ENCODE measurements at regions not wholly inside any gene's neighbourhood (a gene's known extent, or its start where the extent isn't known, plus 50 kb on each side); places are given as distances from the start of the nearest gene placed in this dataset.

- TF ChIP-seq, protein P1, sequence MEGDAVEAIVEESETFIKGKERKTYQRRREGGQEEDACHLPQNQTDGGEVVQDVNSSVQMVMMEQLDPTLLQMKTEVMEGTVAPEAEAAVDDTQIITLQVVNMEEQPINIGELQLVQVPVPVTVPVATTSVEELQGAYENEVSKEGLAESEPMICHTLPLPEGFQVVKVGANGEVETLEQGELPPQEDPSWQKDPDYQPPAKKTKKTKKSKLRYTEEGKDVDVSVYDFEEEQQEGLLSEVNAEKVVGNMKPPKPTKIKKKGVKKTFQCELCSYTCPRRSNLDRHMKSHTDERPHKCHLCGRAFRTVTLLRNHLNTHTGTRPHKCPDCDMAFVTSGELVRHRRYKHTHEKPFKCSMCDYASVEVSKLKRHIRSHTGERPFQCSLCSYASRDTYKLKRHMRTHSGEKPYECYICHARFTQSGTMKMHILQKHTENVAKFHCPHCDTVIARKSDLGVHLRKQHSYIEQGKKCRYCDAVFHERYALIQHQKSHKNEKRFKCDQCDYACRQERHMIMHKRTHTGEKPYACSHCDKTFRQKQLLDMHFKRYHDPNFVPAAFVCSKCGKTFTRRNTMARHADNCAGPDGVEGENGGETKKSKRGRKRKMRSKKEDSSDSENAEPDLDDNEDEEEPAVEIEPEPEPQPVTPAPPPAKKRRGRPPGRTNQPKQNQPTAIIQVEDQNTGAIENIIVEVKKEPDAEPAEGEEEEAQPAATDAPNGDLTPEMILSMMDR (IDR thresholded peaks at IDR 0.05), result no peak
- TF ChIP-seq POLR2AphosphoS5 (IDR thresholded peaks at IDR 0.05) (no peak), EP300 (IDR thresholded peaks at IDR 0.05; ENCODE audit: low read depth) (no peak), POLR2A (IDR thresholded peaks at IDR 0.05) (no peak)
These were observed 444.4 kb upstream of the ZNF507 start for GRCh38 chr19:31900991-31901390.

All from transverse colon (tissue), 4 donors.